Neural cell (in vitro differentiated cells): ENCODE measurements at regions not wholly inside any gene's neighbourhood (a gene's known extent, or its start where the extent isn't known, plus 50 kb on each side); places are given as distances from the start of the nearest gene placed in this dataset.

Experiments
- EZH2 ChIP-seq: fragments of 200-600, 300-800 bp; shearing (Covaris generic), sonication (generic); IDR thresholded peaks from 2 replicates; pipeline ENCODE4 v1.6.1; 2014; ENCODE audit warnings: antibody characterized with exemption, low read length, borderline replicate concordance, mild to moderate bottlenecking; ENCODE audit not compliant: insufficient read depth, poor library complexity, severe bottlenecking
- POLR2AphosphoS5 ChIP-seq: IDR thresholded peaks from 2 replicates; pipeline ENCODE4 v1.6.1; 2012
- RAD21 ChIP-seq: fragments of 450-650 bp; conservative IDR thresholded peaks from 2 replicates; pipeline ENCODE4 v1.6.1; 2014; ENCODE audit warnings: antibody characterized with exemption, mild to moderate bottlenecking, moderate library complexity
- TF ChIP-seq, protein P1 (sequence below): fragments of 450-650 bp; IDR thresholded peaks from 2 replicates; pipeline ENCODE4 v1.5.1; 2014; ENCODE audit warnings: antibody characterized with exemption, mild to moderate bottlenecking, moderate library complexity; ENCODE audit not compliant: poor library complexity, severe bottlenecking

- TF ChIP-seq, protein P1, sequence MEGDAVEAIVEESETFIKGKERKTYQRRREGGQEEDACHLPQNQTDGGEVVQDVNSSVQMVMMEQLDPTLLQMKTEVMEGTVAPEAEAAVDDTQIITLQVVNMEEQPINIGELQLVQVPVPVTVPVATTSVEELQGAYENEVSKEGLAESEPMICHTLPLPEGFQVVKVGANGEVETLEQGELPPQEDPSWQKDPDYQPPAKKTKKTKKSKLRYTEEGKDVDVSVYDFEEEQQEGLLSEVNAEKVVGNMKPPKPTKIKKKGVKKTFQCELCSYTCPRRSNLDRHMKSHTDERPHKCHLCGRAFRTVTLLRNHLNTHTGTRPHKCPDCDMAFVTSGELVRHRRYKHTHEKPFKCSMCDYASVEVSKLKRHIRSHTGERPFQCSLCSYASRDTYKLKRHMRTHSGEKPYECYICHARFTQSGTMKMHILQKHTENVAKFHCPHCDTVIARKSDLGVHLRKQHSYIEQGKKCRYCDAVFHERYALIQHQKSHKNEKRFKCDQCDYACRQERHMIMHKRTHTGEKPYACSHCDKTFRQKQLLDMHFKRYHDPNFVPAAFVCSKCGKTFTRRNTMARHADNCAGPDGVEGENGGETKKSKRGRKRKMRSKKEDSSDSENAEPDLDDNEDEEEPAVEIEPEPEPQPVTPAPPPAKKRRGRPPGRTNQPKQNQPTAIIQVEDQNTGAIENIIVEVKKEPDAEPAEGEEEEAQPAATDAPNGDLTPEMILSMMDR, result no peak
- TF ChIP-seq EZH2 (no peak), POLR2AphosphoS5 (no peak), RAD21 (no peak)
Observed at GRCh38 chr1:103942029-103942428, 192.3 kb downstream of the AMY1C start.
